ENCODE measurements at regions not wholly inside any gene's neighbourhood (a gene's known extent, or its start where the extent isn't known, plus 50 kb on each side); places are given as distances from the start of the nearest gene placed in this dataset.

GRCh38 chr7:98531717-98532116 lies 85.4 kb upstream of the NPTX2 start:
- Histone ChIP-seq H2BK20ac (ENCODE audit: low read length) (no peak overlapping the region), H4K91ac (replicated peaks; ENCODE audit: insufficient read length, low read length) (no peak overlapping the region), H2BK12ac (ENCODE audit: low read depth, low read length) (no peak overlapping the region), H2BK5ac (ENCODE audit: low read depth, low read length) (no peak overlapping the region), H3K9me3 (ENCODE audit: insufficient read depth in 2 of 2, low read depth in 1 of 2, low read length in 1 of 2) (peaks cover under 1% of the 10 kb centered on the region in 2 experiments; a peak in 2 of 4 replicates), H3K14ac (ENCODE audit: insufficient read length) (no peak overlapping the region), H2BK15ac (ENCODE audit: low read length) (no peak overlapping the region), H3K4me1 (replicated peaks in 1 of 4; ENCODE audit: control insufficient read depth in 3 of 4, insufficient read depth in 4 of 4, low read length in 3 of 4) (0 out of 7 replicates have a peak, but pooled peaks cover 0 to 3% (median 0%) of the 10 kb centered on the region in 4 experiments), H3K9ac (replicated peaks in 1 of 4; ENCODE audit: extremely low read depth in 1 of 4, low read depth in 3 of 4, low read length in 3 of 4) (no peak overlapping the region), H4K20me1 (replicated peaks in 1 of 2; ENCODE audit: control insufficient read depth in 1 of 2, insufficient read depth in 2 of 2, low read length in 2 of 2) (no peaks in the 10 kb centered on the region), H3K4ac (replicated peaks; ENCODE audit: insufficient read length, low read depth, low read length) (no peak overlapping the region), H3K4me2 (ENCODE audit: insufficient read depth in 1 of 2, low read depth in 2 of 2, low read length in 2 of 2) (no peak overlapping the region), H3K23me2 (ENCODE audit: low read depth, low read length) (no peaks in the 10 kb centered on the region), H3K23ac (ENCODE audit: insufficient read length) (no peak overlapping the region), H3K27me3 (replicated peaks in 1 of 4; ENCODE audit: control insufficient read depth in 3 of 4, extremely low read depth in 1 of 4, insufficient read depth in 3 of 4, low read length in 3 of 4) (no peaks in the 10 kb centered on the region), H4K8ac (ENCODE audit: extremely low read depth, insufficient read depth, low read length) (no peak overlapping the region), H3K79me1 (ENCODE audit: low read depth, low read length) (no peaks in the 10 kb centered on the region), H3K18ac (ENCODE audit: extremely low read depth, low read length) (no peak overlapping the region), H2BK120ac (replicated peaks; ENCODE audit: low read depth, low read length) (no peak overlapping the region), H3K27ac (ENCODE audit: low read depth, low read length) (no peak overlapping the region), H3K4me3 (ENCODE audit: extremely low read depth in 1 of 4, insufficient read depth in 2 of 4, low read depth in 3 of 4, low read length in 4 of 4) (no peak overlapping the region), H3K56ac (replicated peaks; ENCODE audit: insufficient read length, low read depth, low read length) (no peak overlapping the region), H4K5ac (ENCODE audit: insufficient read length, low read depth, low read length) (no peak overlapping the region), H2AK5ac (ENCODE audit: low read depth, low read length) (no peak overlapping the region), H3K36me3 (ENCODE audit: control insufficient read depth in 2 of 4, insufficient read depth in 4 of 4, low read length in 3 of 4) (no peaks in the 10 kb centered on the region), H2AFZ (ENCODE audit: low read length) (no peak overlapping the region), H3K79me2 (ENCODE audit: control insufficient read depth in 1 of 2, insufficient read depth in 2 of 2, low read length in 2 of 2) (no peaks in the 10 kb centered on the region)
- TF ChIP-seq MAFK (IDR thresholded peaks at IDR 0.05; ENCODE audit: low read depth, low read length) (no peak), POLR2AphosphoS5 (IDR thresholded peaks at IDR 0.05; ENCODE audit: low read depth, low read length) (no peak), CBX8 (IDR thresholded peaks at IDR 0.05; ENCODE audit: borderline replicate concordance, low read depth, low read length) (no peak), CTCF (IDR thresholded peaks at IDR 0.05; ENCODE audit: control extremely low read depth in 1 of 3, insufficient read depth in 1 of 3, low read depth in 1 of 3, low read length in 3 of 3) (peak; percentile 23 to 44 (median 30); a peak in 3 of 4 replicates), RAD21 (IDR thresholded peaks at IDR 0.05 in 1 of 2, conservative IDR thresholded peaks at IDR 0.05 in 1 of 2; ENCODE audit: low read depth in 2 of 2, low read length in 2 of 2) (peak; percentile 13 to 43; a peak in 3 of 4 replicates), ASH2L (IDR thresholded peaks at IDR 0.05; ENCODE audit: low read length) (no peak), RFX5 (IDR thresholded peaks at IDR 0.05; ENCODE audit: borderline replicate concordance, low read depth, low read length) (no peak)
- 81% methylated on average over 3 of the region's 3 CpGs; no CpG with 5 or more reads in 1 of the 2 experiments for WGBS, 2 experiments (ENCODE audit: extremely low coverage in 1 of 2, insufficient coverage in 1 of 2, insufficient read length in 1 of 2, insufficient replicate concordance in 2 of 2, low coverage in 1 of 2, low lambda C conversion rate in 2 of 2, missing lambda C conversion rate in 1 of 2)
- ChIA-PET CTCF (ENCODE audit: partially characterized antibody) (interaction anchor here (2.1 kb wide), 1 partner anchor 310 kb away, joined by 6 read pairs; no protein-coding TSS in a partner anchor), POLR2A (ENCODE audit: partially characterized antibody) (no interaction called here)
- FAIRE-seq (no peak), DNase-seq (ENCODE audit: low read depth in 1 of 2, low spot score in 2 of 2) (no peak)
